GM20431 (cell line): ENCODE measurements at regions not wholly inside any gene's neighbourhood (a gene's known extent, or its start where the extent isn't known, plus 50 kb on each side); places are given as distances from the start of the nearest gene placed in this dataset.

Experiments used
- in situ Hi-C: fragments of 300-500 bp; cut with MseI, MboI; formaldehyde crosslinking; loops from one replicate; pipeline ENCODE4 v1.15.0; 2020; ENCODE audit warnings: low sequenced_read_pairs; ENCODE audit not compliant: unreplicated experiment

DNA sequence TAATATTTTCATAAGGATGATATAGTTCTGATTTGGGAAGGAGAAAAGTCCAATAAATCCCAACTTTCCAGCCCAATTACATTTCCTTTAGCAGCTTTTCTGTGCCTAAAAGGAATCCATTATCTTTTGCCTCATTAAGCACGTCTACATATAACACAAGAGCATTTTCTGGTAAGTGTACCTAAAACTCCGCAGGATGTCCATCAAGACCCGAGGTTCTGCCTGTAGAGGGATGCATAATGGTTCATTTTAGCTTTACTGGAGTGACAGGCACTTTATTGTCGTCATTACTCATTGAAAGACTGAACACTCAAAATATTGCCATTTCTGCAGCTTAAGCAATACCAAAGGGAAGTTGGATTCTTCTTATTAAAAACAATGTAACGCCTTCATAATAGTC, 669.0 kb downstream of the PRELID2 start:
- in situ Hi-C loops: no loop called here

DNA sequence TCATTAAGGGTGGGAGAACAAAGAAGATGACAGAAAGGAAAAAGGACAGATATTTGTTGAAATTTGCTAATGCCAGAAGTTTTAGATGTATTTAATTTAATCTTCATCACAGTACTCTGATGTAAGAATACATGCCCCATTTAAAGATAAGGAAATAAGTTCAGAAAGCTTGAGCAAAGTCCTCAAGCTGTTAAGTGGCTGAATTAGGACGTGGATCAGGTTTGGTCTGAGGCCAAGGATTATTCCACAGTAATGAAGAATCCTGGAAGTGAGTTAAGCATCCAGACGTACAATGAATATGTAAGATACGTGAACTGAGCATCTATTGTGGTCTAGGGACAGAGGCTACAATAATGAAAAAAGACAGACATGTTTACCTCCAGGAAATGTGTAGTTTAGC, 671.3 kb downstream of the PRELID2 start:
- in situ Hi-C loops: no loop called here

DNA sequence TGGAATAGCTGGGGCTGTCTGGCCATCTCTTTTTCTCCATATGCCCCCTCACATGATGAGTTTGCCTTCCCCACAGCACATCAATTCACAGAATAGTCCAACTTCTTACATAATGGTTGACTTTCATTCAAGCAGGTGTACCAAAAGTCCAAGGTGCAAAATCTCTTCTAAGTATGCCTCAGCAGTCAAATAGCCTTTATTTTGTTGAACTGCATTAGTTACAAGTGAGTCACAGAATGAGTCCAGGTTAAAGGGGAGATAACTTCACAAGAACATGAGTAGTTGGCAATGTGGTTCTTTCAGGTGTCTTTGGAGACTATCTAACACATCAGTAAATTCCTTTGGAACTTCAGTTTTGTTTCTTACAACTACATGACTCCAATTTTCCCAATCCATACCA, 672.5 kb downstream of the PRELID2 start:
- in situ Hi-C loops: no loop called here

DNA sequence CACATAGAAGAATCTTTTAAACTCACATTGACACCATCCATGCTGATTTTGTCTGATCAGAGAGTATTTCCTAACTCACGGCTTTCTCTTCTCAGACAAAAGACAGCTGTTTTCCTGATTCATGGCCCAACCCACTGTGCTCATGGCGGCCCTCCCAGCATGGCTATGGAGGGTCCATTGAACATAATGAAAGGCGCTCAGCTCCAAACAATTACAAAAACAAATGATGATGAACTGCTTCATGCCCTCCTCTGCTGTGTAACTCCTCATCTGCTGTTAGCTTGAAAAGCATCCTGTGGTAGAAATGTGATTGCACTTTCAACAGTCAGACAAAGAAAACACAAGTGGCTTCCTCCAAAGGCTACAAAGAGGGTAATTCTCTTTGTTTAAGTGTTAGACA, 673.8 kb downstream of the PRELID2 start:
- in situ Hi-C loops: no loop called here

- in situ Hi-C loops: no loop called here
Observed at GRCh38 chr5:145160679-145161078, 674.5 kb downstream of the PRELID2 start.

- in situ Hi-C loops: no loop called here
Observed at GRCh38 chr5:145158730-145159129, 676.4 kb downstream of the PRELID2 start.

- in situ Hi-C loops: no loop called here
Observed at GRCh38 chr5:145157841-145158240, 677.3 kb downstream of the PRELID2 start.

DNA sequence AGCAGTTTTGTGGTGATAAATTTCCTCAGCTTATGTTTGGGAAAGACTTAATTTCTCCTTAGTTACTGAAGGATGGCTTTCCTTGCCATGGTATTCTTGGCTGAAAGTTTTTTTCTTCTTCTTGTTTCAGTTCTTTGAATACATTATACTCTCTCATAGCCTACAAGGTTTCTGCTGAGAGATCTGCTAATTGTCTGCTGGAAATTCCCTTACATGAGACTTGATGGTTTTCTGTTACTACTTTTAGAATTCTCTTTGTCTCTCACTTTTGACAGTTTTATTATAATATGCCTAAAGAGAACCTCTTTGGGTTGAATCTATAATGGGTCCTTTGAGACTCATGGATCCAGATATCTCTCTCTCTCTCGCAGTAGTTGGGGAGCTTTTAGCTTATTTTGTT, 693.6 kb downstream of the PRELID2 start:
- in situ Hi-C loops: no loop called here

DNA sequence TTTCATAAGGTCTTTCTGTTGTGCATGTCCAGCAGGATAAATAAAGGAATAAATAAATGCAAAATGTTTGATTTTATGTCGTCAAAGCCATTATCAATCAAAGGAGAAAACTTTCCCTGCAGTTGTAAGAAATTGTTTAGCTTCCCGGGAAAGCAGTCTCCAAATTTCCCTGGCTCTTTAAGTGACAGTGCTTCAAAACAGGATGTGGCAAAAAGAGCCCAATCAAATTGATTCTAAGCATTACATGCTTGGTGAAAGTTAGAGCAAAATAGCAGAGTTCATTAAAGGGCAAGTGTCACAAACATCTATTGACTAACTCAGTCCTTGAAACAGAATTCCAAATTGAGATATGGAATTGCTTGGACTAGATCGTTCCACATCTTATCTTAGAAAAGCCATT, 704.1 kb downstream of the PRELID2 start:
- in situ Hi-C loops: no loop called here

GRCh38 chr5:145129797-145130196, 705.3 kb downstream of the PRELID2 start:
- in situ Hi-C loops: no loop called here

DNA sequence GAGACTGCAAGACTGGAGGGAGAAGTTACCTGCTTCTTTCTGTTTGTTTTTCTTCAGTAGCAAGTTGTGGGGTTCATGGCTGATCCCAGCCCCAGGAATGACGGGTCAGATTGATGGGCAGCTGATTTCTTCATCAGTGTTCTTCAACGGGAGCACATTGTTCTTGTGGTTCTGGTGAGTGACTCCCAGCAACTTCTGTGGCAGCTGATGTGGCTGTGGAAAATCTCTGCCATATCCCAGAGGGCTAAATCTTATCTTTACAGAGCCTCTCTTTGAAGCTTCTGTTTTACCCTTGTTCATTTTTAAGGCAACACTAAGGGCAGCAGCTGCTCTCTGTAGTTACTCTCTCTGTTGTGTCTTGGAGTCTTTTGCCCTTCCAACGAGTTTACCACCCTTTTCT, 710.3 kb downstream of the PRELID2 start:
- in situ Hi-C loops: no loop called here

- in situ Hi-C loops: no loop called here
Observed at GRCh38 chr5:145118611-145119010, 716.5 kb downstream of the PRELID2 start.

- in situ Hi-C loops: no loop called here
Observed at GRCh38 chr5:145118127-145118526, 717.0 kb downstream of the PRELID2 start.

DNA sequence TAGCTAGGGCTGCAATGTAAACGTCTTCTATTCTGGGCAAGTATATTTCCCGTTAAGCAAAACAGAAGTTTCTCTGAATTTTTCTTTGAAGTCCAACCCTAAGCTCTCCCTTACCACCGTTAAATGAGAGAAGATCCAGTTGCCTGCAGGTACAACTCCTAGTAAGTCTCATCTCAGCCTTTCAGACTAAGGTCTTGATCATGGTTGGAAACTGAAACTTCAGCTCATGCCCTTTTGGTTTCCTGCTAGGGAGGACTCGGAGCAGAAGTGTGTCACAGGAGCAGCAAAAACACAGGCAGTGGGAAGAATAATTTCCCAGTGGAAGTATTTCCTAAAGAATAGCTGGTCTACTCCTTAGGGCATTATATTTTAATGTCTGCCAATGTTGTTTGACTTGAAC, 717.9 kb downstream of the PRELID2 start:
- in situ Hi-C loops: no loop called here

- in situ Hi-C loops: no loop called here
Observed at GRCh38 chr5:145111420-145111819, 723.7 kb downstream of the PRELID2 start.

DNA sequence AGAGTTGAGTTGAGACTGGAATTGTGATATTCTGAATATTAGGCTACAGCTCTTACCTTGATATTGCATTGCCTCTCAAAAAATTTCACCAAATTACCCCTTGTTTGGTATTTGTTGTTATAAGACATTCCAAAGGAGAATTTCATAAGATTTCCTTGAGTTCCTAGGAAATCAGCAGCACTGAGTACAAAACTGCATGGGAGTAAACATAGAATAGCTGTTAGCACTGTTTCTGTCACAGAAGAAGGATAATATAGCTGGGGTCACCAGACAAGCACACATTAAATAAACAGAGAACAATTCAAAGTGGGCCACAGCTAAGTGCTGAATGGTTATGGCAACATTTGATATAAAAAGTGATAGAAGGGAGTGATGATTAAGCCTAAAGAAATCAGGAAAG, 724.3 kb downstream of the PRELID2 start:
- in situ Hi-C loops: no loop called here

GRCh38 chr5:145110181-145110580, 725.0 kb downstream of the PRELID2 start:
- in situ Hi-C loops: no loop called here

DNA sequence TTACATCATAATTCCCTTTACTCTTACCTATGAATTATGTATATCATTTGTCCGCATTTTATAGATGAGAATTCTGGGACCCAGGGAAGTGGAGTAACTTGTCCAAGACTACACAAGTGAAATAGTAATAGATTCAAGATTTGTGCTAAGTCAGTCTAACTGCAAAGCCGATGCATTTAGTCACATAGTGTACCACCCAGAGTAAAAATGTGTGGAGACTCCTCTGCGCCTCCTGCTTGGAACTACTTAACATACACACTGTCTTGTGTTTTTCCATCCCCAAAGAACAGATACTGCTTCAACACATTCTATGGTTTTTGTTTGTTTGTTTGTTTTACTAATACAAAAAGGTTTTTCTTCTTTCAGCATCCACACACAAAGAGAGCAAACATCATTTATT, 729.8 kb downstream of the PRELID2 start:
- in situ Hi-C loops: no loop called here

- in situ Hi-C loops: no loop called here
Observed at GRCh38 chr5:145104106-145104505, 731.0 kb downstream of the PRELID2 start.

GRCh38 chr5:145101246-145101645, 733.9 kb downstream of the PRELID2 start:
- in situ Hi-C loops: no loop called here

DNA sequence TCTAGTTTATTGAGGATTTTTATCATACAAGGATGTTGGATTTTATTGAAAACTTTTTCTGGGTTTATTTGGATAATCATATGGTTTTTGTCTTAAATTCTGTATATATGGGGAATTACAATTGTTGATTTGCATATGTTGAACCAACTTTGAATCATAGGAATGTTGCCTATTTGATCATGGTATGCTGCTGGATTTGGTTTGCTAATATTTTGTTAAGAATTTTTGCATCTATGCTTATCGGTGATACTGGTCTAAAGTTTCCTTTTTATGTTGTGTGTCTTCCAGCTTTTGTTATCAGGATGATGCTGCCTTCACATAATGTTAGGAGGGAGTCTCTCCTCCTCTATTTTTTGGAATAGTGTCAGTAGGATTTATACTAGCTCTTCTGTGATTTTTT, 745.0 kb downstream of the PRELID2 start:
- in situ Hi-C loops: no loop called here

GRCh38 chr5:145084834-145085233, 750.3 kb downstream of the PRELID2 start:
- in situ Hi-C loops: no loop called here

DNA sequence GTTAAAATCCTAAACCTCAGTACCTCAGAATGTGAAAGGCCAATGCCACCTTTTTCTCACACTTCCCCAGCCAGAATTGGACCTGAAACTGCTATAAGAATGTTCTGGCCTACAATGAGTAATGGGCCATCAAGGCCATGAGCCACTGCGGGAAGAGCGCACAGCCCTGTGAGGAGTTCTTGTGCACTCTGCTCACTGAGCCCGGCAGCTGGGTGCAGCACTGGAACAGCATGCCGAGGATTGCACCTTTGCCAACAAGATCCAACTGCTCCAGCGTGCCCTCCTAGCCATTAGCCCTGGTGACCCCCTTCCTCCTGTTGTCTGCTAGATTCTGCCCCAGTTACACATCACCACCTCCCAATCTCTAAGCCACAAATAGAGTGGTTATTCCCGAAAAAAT, 758.1 kb downstream of the PRELID2 start:
- in situ Hi-C loops: no loop called here
